ENCODE measurements at regions not wholly inside any gene's neighbourhood (a gene's known extent, or its start where the extent isn't known, plus 50 kb on each side); places are given as distances from the start of the nearest gene placed in this dataset.
"Not testable (repeated sequence)": the region's sequence is repeated elsewhere in the genome, so short reads cannot be mapped to it uniquely, and the experiment has no call there.

- H3K79me2 ChIP-seq (ENCODE audit: insufficient read depth, low read length) = no peaks in the 10 kb centered on the region
- no peak overlapping the region for H3K4me3 ChIP-seq (ENCODE audit: insufficient read depth, low read length, poor library complexity, severe bottlenecking)
- no peak overlapping the region for H3K4me2 ChIP-seq (ENCODE audit: low read depth, low read length, poor library complexity, severe bottlenecking)
- H3F3A ChIP-seq (ENCODE audit: insufficient read depth) = no peaks in the 10 kb centered on the region
- H3K9ac ChIP-seq (ENCODE audit: low read length) = no peak overlapping the region
- H2AFZ ChIP-seq (ENCODE audit: low read depth, low read length, severe bottlenecking) = no peak overlapping the region
- TF ChIP-seq CTCF (IDR thresholded peaks at IDR 0.05; ENCODE audit: insufficient read depth, low read length, poor library complexity, severe bottlenecking) (no peak), EZH2phosphoT487 (conservative IDR thresholded peaks at IDR 0.05; ENCODE audit: low read length) (no peak)
- no peaks in the 10 kb centered on the region for H3K27me3 ChIP-seq (ENCODE audit: low read length)
- H4K20me1 ChIP-seq (ENCODE audit: low read depth, low read length) = no peaks in the 10 kb centered on the region
- no peaks in the 10 kb centered on the region for H3K9me2 ChIP-seq (replicated peaks; ENCODE audit: insufficient read depth, low read length)
- H3K9me3 ChIP-seq (ENCODE audit: insufficient read depth, low read length) = no peaks in the 10 kb centered on the region
- no peaks in the 10 kb centered on the region for H3K36me3 ChIP-seq (ENCODE audit: low read length)
- no peak overlapping the region for H3K27ac ChIP-seq (ENCODE audit: low read depth, low read length)
These were observed 234.5 kb upstream of the COBL start for GRCh38 chr7:51551070-51551469.

GRCh38 chr7:51545131-51545530 is 228.5 kb upstream of the COBL start:
- TF ChIP-seq EZH2phosphoT487 (conservative IDR thresholded peaks at IDR 0.05; ENCODE audit: low read length) (no peak), CTCF (IDR thresholded peaks at IDR 0.05; ENCODE audit: insufficient read depth, low read length, poor library complexity, severe bottlenecking) (no peak)
- H3K9ac ChIP-seq (ENCODE audit: low read length) = no peak overlapping the region
- H4K20me1 ChIP-seq (ENCODE audit: low read depth, low read length) = no peaks in the 10 kb centered on the region
- H3K4me2 ChIP-seq (ENCODE audit: low read depth, low read length, poor library complexity, severe bottlenecking) = no peak overlapping the region
- no peaks in the 10 kb centered on the region for H3K36me3 ChIP-seq (ENCODE audit: low read length)
- no peak overlapping the region for H3K27ac ChIP-seq (ENCODE audit: low read depth, low read length)
- H3K9me2 ChIP-seq (replicated peaks; ENCODE audit: insufficient read depth, low read length) = no peaks in the 10 kb centered on the region
- H3K9me3 ChIP-seq (ENCODE audit: insufficient read depth, low read length) = no peaks in the 10 kb centered on the region
- no peak overlapping the region for H2AFZ ChIP-seq (ENCODE audit: low read depth, low read length, severe bottlenecking)
- H3K27me3 ChIP-seq (ENCODE audit: low read length) = no peaks in the 10 kb centered on the region
- no peaks in the 10 kb centered on the region for H3F3A ChIP-seq (ENCODE audit: insufficient read depth)
- no peak overlapping the region for H3K4me3 ChIP-seq (ENCODE audit: insufficient read depth, low read length, poor library complexity, severe bottlenecking)
- no peaks in the 10 kb centered on the region for H3K79me2 ChIP-seq (ENCODE audit: insufficient read depth, low read length)

- Histone ChIP-seq H3K27me3 (ENCODE audit: low read length) (no peaks in the 10 kb centered on the region), H3F3A (ENCODE audit: insufficient read depth) (no peaks in the 10 kb centered on the region), H3K9me3 (ENCODE audit: insufficient read depth, low read length) (no peaks in the 10 kb centered on the region), H3K27ac (ENCODE audit: low read depth, low read length) (no peak overlapping the region), H4K20me1 (ENCODE audit: low read depth, low read length) (no peaks in the 10 kb centered on the region), H3K36me3 (ENCODE audit: low read length) (no peaks in the 10 kb centered on the region), H3K9me2 (replicated peaks; ENCODE audit: insufficient read depth, low read length) (no peaks in the 10 kb centered on the region), H3K4me2 (ENCODE audit: low read depth, low read length, poor library complexity, severe bottlenecking) (no peak overlapping the region), H3K79me2 (ENCODE audit: insufficient read depth, low read length) (no peaks in the 10 kb centered on the region), H2AFZ (ENCODE audit: low read depth, low read length, severe bottlenecking) (no peak overlapping the region), H3K4me3 (ENCODE audit: insufficient read depth, low read length, poor library complexity, severe bottlenecking) (no peak overlapping the region), H3K9ac (ENCODE audit: low read length) (no peak overlapping the region)
- TF ChIP-seq CTCF (IDR thresholded peaks at IDR 0.05; ENCODE audit: insufficient read depth, low read length, poor library complexity, severe bottlenecking) = no peak
- no peak for TF ChIP-seq EZH2phosphoT487 (conservative IDR thresholded peaks at IDR 0.05; ENCODE audit: low read length)
These were observed 227.4 kb upstream of the COBL start for GRCh38 chr7:51543801-51544553.

- H3K27me3 ChIP-seq (ENCODE audit: low read length); H4K20me1 ChIP-seq (ENCODE audit: low read depth, low read length); H3K27ac ChIP-seq (ENCODE audit: low read depth, low read length); H3K9me3 ChIP-seq (ENCODE audit: insufficient read depth, low read length); H3K9me2 ChIP-seq (replicated peaks; ENCODE audit: insufficient read depth, low read length); H3K4me3 ChIP-seq (ENCODE audit: insufficient read depth, low read length, poor library complexity, severe bottlenecking); H3K36me3 ChIP-seq (ENCODE audit: low read length); H3F3A ChIP-seq (ENCODE audit: insufficient read depth); H3K9ac ChIP-seq (ENCODE audit: low read length); H3K79me2 ChIP-seq (ENCODE audit: insufficient read depth, low read length); H2AFZ ChIP-seq (ENCODE audit: low read depth, low read length, severe bottlenecking); H3K4me2 ChIP-seq (ENCODE audit: low read depth, low read length, poor library complexity, severe bottlenecking): not testable (repeated sequence)
These were observed 224.3 kb upstream of the COBL start for GRCh38 chr7:51540906-51541305.
